ENCODE measurements at regions not wholly inside any gene's neighbourhood (a gene's known extent, or its start where the extent isn't known, plus 50 kb on each side); places are given as distances from the start of the nearest gene placed in this dataset.

GRCh38 chr6:91961671-91962070, 1374.8 kb upstream of the MAP3K7 start:
- intact Hi-C loops (cut with micrococcal nuclease; ENCODE audit: unreplicated experiment): no loop called here
- POLR2A ChIA-PET (ENCODE audit: low non-redundant PET): no interaction called here
- peaks cover 12% of the 10 kb centered on the region for H3K9me3 ChIP-seq (ENCODE audit: low read depth, low read length, poor library complexity, severe bottlenecking)

GRCh38 chr6:91961236-91961635, 1374.4 kb upstream of the MAP3K7 start:
- Histone ChIP-seq H3K4me3 (ENCODE audit: low read depth, low read length, poor library complexity, severe bottlenecking) (no peak overlapping the region), H3K9me3 (ENCODE audit: low read depth, low read length, poor library complexity, severe bottlenecking) (peaks cover 7% of the 10 kb centered on the region), H3K4me1 (ENCODE audit: insufficient read depth, low read length, poor library complexity, severe bottlenecking) (no peaks in the 10 kb centered on the region), H3K36me3 (ENCODE audit: insufficient read depth, low read length, poor library complexity, severe bottlenecking) (no peaks in the 10 kb centered on the region), H3K27ac (ENCODE audit: low read depth, low read length, poor library complexity, severe bottlenecking) (no peak overlapping the region), H3K27me3 (replicated peaks; ENCODE audit: insufficient read depth, low read depth, low read length, poor library complexity) (no peaks in the 10 kb centered on the region)
- intact Hi-C loops (cut with micrococcal nuclease; ENCODE audit: unreplicated experiment): no loop called here
- BruUV-seq (replicated peaks): no TSS peak
- CTCF ChIA-PET: no interaction called here
- no peak for DNase-seq (ENCODE audit: low spot score)
- POLR2A ChIA-PET (ENCODE audit: low non-redundant PET): no interaction called here
- TF ChIP-seq CTCF (conservative IDR thresholded peaks at IDR 0.05; ENCODE audit: low read depth, low read length) (no peak), EZH2 (IDR thresholded peaks at IDR 0.05; ENCODE audit: borderline replicate concordance, low read depth, low read length, poor library complexity, severe bottlenecking) (no peak)

More at GRCh38 chr6:91961671-91962070, 1374.8 kb upstream of the MAP3K7 start:
- H3K4me1 ChIP-seq (ENCODE audit: insufficient read depth, low read length, poor library complexity, severe bottlenecking): no peaks in the 10 kb centered on the region
- TF ChIP-seq CTCF (conservative IDR thresholded peaks at IDR 0.05; ENCODE audit: low read depth, low read length): no peak
- TF ChIP-seq EZH2 (IDR thresholded peaks at IDR 0.05; ENCODE audit: borderline replicate concordance, low read depth, low read length, poor library complexity, severe bottlenecking): no peak
- no peak for DNase-seq (ENCODE audit: low spot score)
- no peaks in the 10 kb centered on the region for H3K36me3 ChIP-seq (ENCODE audit: insufficient read depth, low read length, poor library complexity, severe bottlenecking)
- no peaks in the 10 kb centered on the region for H3K27me3 ChIP-seq (replicated peaks; ENCODE audit: insufficient read depth, low read depth, low read length, poor library complexity)
- no peak overlapping the region for H3K27ac ChIP-seq (ENCODE audit: low read depth, low read length, poor library complexity, severe bottlenecking)
- no peak overlapping the region for H3K4me3 ChIP-seq (ENCODE audit: low read depth, low read length, poor library complexity, severe bottlenecking)
- CTCF ChIA-PET: no interaction called here
- BruUV-seq (replicated peaks): no TSS peak

- no peak overlapping the region for H3K4me3 ChIP-seq (ENCODE audit: low read depth, low read length, poor library complexity, severe bottlenecking)
- POLR2A ChIA-PET (ENCODE audit: low non-redundant PET): no interaction called here
- H3K9me3 ChIP-seq (ENCODE audit: low read depth, low read length, poor library complexity, severe bottlenecking): no peaks in the 10 kb centered on the region
- CTCF ChIA-PET: no interaction called here
- no peaks in the 10 kb centered on the region for H3K27me3 ChIP-seq (replicated peaks; ENCODE audit: insufficient read depth, low read depth, low read length, poor library complexity)
- TF ChIP-seq CTCF (conservative IDR thresholded peaks at IDR 0.05; ENCODE audit: low read depth, low read length) (no peak), EZH2 (IDR thresholded peaks at IDR 0.05; ENCODE audit: borderline replicate concordance, low read depth, low read length, poor library complexity, severe bottlenecking) (no peak)
- BruUV-seq (replicated peaks): no TSS peak
- intact Hi-C loops (cut with micrococcal nuclease; ENCODE audit: unreplicated experiment): no loop called here
- no peak for DNase-seq (ENCODE audit: low spot score)
- H3K36me3 ChIP-seq (ENCODE audit: insufficient read depth, low read length, poor library complexity, severe bottlenecking): no peaks in the 10 kb centered on the region
- no peak overlapping the region for H3K27ac ChIP-seq (ENCODE audit: low read depth, low read length, poor library complexity, severe bottlenecking)
- H3K4me1 ChIP-seq (ENCODE audit: insufficient read depth, low read length, poor library complexity, severe bottlenecking): no peaks in the 10 kb centered on the region
Observed at GRCh38 chr6:91941838-91942237, 1355.0 kb upstream of the MAP3K7 start.

All from A673 (cell line).